Smooth muscle cell (in vitro differentiated cells): ENCODE measurements at regions not wholly inside any gene's neighbourhood (a gene's known extent, or its start where the extent isn't known, plus 50 kb on each side); places are given as distances from the start of the nearest gene placed in this dataset.

Source experiments
- DNase-seq: peaks from one replicate; lab custom pipeline; 2025; ENCODE audit not compliant: unreplicated experiment; lab: John Stamatoyannopoulos, UW
- H2AFZ ChIP-seq: fragments of 200-600 bp; sonication (generic); 2 replicates; pipeline ENCODE4 v1.6.0; 2016; ENCODE audit warnings: antibody characterized with exemption, low read depth, mild to moderate bottlenecking
- H3F3A ChIP-seq: fragments of 200-600 bp; sonication (generic); 2 replicates; pipeline ENCODE4 v1.6.0; 2017; ENCODE audit warnings: antibody characterized with exemption, low read depth
- H3K27ac ChIP-seq: fragments of 200-600 bp; sonication (generic); 2 replicates; pipeline ENCODE4 v1.5.1; 2016; ENCODE audit warnings: low read depth, mild to moderate bottlenecking
- H3K27me3 ChIP-seq: fragments of 200-600 bp; sonication (generic); 2 replicates; pipeline ENCODE4 v1.6.1; 2016; ENCODE audit warnings: low read depth, mild to moderate bottlenecking
- H3K36me3 ChIP-seq: fragments of 200-600 bp; sonication (generic); 2 replicates; pipeline ENCODE4 v1.5.1; 2016; ENCODE audit warnings: low read depth
- H3K4me1 ChIP-seq: fragments of 200-600 bp; sonication (generic); 2 replicates; pipeline ENCODE4 v1.5.1; 2016; ENCODE audit warnings: low read depth
- H3K4me2 ChIP-seq: fragments of 200-600 bp; sonication (generic); 2 replicates; pipeline ENCODE4 v1.6.0; 2016; ENCODE audit warnings: mild to moderate bottlenecking
- H3K4me3 ChIP-seq: fragments of 200-600 bp; sonication (generic); 2 replicates; pipeline ENCODE4 v1.5.1; 2016; ENCODE audit warnings: mild to moderate bottlenecking
- H3K79me2 ChIP-seq: fragments of 200-600 bp; sonication (generic); 2 replicates; pipeline ENCODE4 v1.6.0; 2016; ENCODE audit warnings: low read depth, mild to moderate bottlenecking
- H3K9ac ChIP-seq: fragments of 200-600 bp; sonication (generic); 2 replicates; pipeline ENCODE4 v1.6.0; 2016; ENCODE audit warnings: low read depth
- H3K9me3 ChIP-seq: fragments of 200-600 bp; sonication (generic); replicated peaks from 2 replicates; pipeline ENCODE4 v1.5.1; 2016; ENCODE audit warnings: low read depth
- H4K20me1 ChIP-seq: fragments of 200-600 bp; sonication (generic); 2 replicates; pipeline ENCODE4 v1.6.0; 2016; ENCODE audit warnings: low read depth
- WGBS: methylation state at CpG from one replicate; pipeline ENCODE4 v1.1.7; 2016; ENCODE audit warnings: low lambda C conversion rate; 5-methylcytosine and 5-hydroxymethylcytosine counted together
- TF ChIP-seq, protein P1 (sequence below): fragments of 200-600 bp; sonication (generic); IDR thresholded peaks from 2 replicates; pipeline ENCODE4 v1.5.1; 2017; ENCODE audit warnings: borderline replicate concordance, mild to moderate bottlenecking, antibody characterized with exemption; ENCODE audit not compliant: insufficient read depth, poor library complexity, severe bottlenecking

DNA sequence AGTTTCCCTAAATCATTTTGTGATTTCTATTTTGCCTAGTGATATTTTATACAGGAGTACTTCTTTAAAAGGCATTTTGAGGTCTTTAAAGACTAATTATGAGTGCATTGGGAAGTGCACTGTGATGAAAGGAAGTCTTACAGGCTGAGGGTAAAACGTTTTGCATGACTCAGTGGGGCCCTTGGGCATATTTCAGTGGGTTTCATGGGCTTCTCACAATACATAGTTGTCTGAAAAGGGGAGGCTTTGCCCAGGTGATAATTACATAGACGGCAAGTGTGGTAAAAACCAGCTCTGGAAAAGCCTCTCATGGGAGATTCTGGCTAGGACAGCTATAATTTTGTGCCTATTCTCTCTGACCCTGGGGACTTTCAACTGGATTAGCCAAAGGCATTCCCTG, 387.2 kb downstream of the ARHGEF28 start:
- Histone ChIP-seq H3K9me3 (no peaks in the 10 kb centered on the region), H3K27ac (no peak overlapping the region), H3F3A (peaks cover 2% of the 10 kb centered on the region), H3K27me3 (no peaks in the 10 kb centered on the region), H3K79me2 (no peaks in the 10 kb centered on the region), H3K4me2 (no peak overlapping the region), H3K4me3 (no peak overlapping the region), H3K36me3 (no peaks in the 10 kb centered on the region), H3K4me1 (no peaks in the 10 kb centered on the region), H3K9ac (no peak overlapping the region), H4K20me1 (no peaks in the 10 kb centered on the region), H2AFZ (no peak overlapping the region)
- DNase-seq, result no peak
- TF ChIP-seq, protein P1, sequence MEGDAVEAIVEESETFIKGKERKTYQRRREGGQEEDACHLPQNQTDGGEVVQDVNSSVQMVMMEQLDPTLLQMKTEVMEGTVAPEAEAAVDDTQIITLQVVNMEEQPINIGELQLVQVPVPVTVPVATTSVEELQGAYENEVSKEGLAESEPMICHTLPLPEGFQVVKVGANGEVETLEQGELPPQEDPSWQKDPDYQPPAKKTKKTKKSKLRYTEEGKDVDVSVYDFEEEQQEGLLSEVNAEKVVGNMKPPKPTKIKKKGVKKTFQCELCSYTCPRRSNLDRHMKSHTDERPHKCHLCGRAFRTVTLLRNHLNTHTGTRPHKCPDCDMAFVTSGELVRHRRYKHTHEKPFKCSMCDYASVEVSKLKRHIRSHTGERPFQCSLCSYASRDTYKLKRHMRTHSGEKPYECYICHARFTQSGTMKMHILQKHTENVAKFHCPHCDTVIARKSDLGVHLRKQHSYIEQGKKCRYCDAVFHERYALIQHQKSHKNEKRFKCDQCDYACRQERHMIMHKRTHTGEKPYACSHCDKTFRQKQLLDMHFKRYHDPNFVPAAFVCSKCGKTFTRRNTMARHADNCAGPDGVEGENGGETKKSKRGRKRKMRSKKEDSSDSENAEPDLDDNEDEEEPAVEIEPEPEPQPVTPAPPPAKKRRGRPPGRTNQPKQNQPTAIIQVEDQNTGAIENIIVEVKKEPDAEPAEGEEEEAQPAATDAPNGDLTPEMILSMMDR, result no peak
- 55% methylated on average over 2 of the region's 2 CpGs for WGBS

DNA sequence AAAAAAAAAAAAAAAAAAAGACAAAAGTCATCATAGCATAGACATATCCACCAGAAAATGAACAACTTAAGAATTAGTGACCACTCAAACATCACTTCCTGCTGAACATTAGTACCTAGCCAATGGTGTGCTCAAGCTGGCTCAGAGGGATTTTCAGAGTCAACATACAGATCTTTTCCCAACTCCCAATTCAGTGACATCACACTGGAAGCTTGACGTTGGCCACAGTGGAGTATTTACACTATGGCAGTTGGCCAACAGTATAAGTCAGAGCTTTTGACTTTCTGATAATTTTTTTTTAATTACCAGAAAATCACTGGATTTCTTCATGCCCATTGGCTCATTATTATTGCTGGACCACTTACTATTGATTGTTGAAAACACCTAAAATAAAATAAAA, 383.5 kb downstream of the ARHGEF28 start:
- Histone ChIP-seq H2AFZ (no peak overlapping the region), H3K79me2 (no peaks in the 10 kb centered on the region), H3K36me3 (no peaks in the 10 kb centered on the region), H3F3A (no peaks in the 10 kb centered on the region), H3K27ac (no peak overlapping the region), H3K4me1 (no peaks in the 10 kb centered on the region), H3K9me3 (no peaks in the 10 kb centered on the region), H4K20me1 (no peaks in the 10 kb centered on the region), H3K4me3 (no peak overlapping the region), H3K4me2 (no peak overlapping the region), H3K27me3 (no peaks in the 10 kb centered on the region), H3K9ac (no peak overlapping the region)
- DNase-seq, result no peak
- WGBS, result 44% methylated on average over 1 of the region's 1 CpG
- TF ChIP-seq, protein P1, result no peak

DNA sequence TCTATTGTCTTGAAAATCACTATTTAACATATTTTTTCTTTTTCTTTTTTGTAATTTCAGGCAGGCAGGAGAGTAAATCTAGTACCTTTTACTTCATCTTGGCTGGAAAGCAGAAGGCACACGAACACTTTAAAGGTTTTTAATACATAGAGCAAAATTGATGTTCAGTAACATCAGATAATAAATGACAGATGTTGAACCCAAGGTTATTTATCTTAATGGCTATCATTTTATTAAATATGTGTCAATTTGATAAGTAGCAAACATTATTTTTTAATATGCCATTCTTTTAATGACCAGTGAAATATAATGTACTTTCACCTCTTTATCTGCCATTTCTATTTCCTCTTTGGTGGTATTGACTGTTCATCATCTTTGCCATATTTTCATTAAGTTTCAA, 381.2 kb downstream of the ARHGEF28 start:
- no peak overlapping the region for H3K9ac ChIP-seq
- H3K36me3 ChIP-seq, result no peaks in the 10 kb centered on the region
- no peak overlapping the region for H3K27ac ChIP-seq
- no peaks in the 10 kb centered on the region for H3K4me1 ChIP-seq
- no peaks in the 10 kb centered on the region for H4K20me1 ChIP-seq
- H3K4me3 ChIP-seq, result no peak overlapping the region
- no peaks in the 10 kb centered on the region for H3K79me2 ChIP-seq
- H3K9me3 ChIP-seq, result no peaks in the 10 kb centered on the region
- WGBS, result 0% methylated on average over 1 of the region's 1 CpG
- no peak overlapping the region for H2AFZ ChIP-seq
- TF ChIP-seq, protein P1, result no peak
- H3K27me3 ChIP-seq, result no peaks in the 10 kb centered on the region
- no peak for DNase-seq
- H3F3A ChIP-seq, result no peaks in the 10 kb centered on the region
- no peak overlapping the region for H3K4me2 ChIP-seq

DNA sequence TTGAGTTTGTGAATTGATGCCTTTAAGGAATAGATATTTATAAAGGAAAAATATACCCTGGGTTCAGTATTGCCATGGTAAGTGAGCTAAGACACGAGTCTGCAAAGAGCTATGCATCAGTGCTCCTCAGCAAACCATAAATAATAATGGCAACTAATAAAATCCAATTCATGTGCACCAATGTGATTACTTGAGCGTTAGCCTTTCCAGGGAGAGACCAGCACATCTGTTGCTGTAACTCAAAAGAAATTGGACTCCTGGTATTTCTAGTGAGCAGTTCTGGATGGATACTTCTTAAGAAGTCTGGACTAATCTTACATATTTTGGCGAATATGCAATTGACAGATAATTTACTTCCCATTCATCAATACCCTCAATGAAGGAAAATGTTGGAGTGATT, 373.3 kb downstream of the ARHGEF28 start:
- TF ChIP-seq, protein P1, result no peak
- 78% methylated on average over 3 of the region's 3 CpGs for WGBS
- Histone ChIP-seq H3K36me3 (no peaks in the 10 kb centered on the region), H3K79me2 (no peaks in the 10 kb centered on the region), H3K27me3 (no peaks in the 10 kb centered on the region), H3K4me2 (no peak overlapping the region), H2AFZ (no peak overlapping the region), H3F3A (no peaks in the 10 kb centered on the region), H3K9me3 (no peaks in the 10 kb centered on the region), H4K20me1 (no peaks in the 10 kb centered on the region), H3K4me3 (no peak overlapping the region), H3K27ac (no peak overlapping the region), H3K4me1 (no peaks in the 10 kb centered on the region), H3K9ac (no peak overlapping the region)
- DNase-seq, result no peak
